BE2C (cell line): ENCODE measurements at regions not wholly inside any gene's neighbourhood (a gene's known extent, or its start where the extent isn't known, plus 50 kb on each side); places are given as distances from the start of the nearest gene placed in this dataset.

ENCODE experiments used
- DNase-seq: peaks from one replicate; pipeline ENCODE4 v3.0.0-alpha.2; 2020
- H3K27me3 ChIP-seq: fragments of 250-450 bp; sonication (Bioruptor Pico); 2 replicates; pipeline ENCODE4 v1.5.1; 2020; ENCODE audit warnings: mild to moderate bottlenecking
- H3K36me3 ChIP-seq: fragments of 250-450 bp; sonication (Bioruptor Pico); 2 replicates; pipeline ENCODE4 v1.5.1; 2020; ENCODE audit warnings: mild to moderate bottlenecking
- H3K4me1 ChIP-seq: fragments of 250-450 bp; sonication (Bioruptor Pico); 2 replicates; pipeline ENCODE4 v1.5.1; 2020
- H3K4me3 ChIP-seq: 2 replicates; pipeline ENCODE4 v1.5.1; 2011; ENCODE audit warnings: low read depth, low read length
- H3K9me3 ChIP-seq: fragments of 250-450 bp; sonication (Bioruptor Pico); 2 replicates; pipeline ENCODE4 v1.5.1; 2020
- CTCF ChIP-seq: IDR thresholded peaks from 2 replicates; pipeline ENCODE4 v1.5.1; 2012; ENCODE audit warnings: mild to moderate bottlenecking, low read depth, low read length

- Histone ChIP-seq H3K4me3 (no peak overlapping the region), H3K27me3 (no peaks in the 10 kb centered on the region), H3K4me1 (no peaks in the 10 kb centered on the region), H3K36me3 (no peaks in the 10 kb centered on the region), H3K9me3 (no peaks in the 10 kb centered on the region)
- no peak for TF ChIP-seq CTCF
- no peak for DNase-seq
Observed at GRCh38 chr22:48238284-48238915, 1476.0 kb downstream of the TBC1D22A start.

GRCh38 chr22:48237466-48238283, 1475.2 kb downstream of the TBC1D22A start:
- Histone ChIP-seq H3K4me1 (no peaks in the 10 kb centered on the region), H3K9me3 (no peaks in the 10 kb centered on the region), H3K36me3 (no peaks in the 10 kb centered on the region), H3K4me3 (no peak overlapping the region), H3K27me3 (no peaks in the 10 kb centered on the region)
- no peak for TF ChIP-seq CTCF
- no peak for DNase-seq

GRCh38 chr22:48236261-48236660, 1473.8 kb downstream of the TBC1D22A start:
- TF ChIP-seq CTCF, result no peak
- H3K27me3 ChIP-seq, result no peaks in the 10 kb centered on the region
- no peaks in the 10 kb centered on the region for H3K36me3 ChIP-seq
- no peaks in the 10 kb centered on the region for H3K4me1 ChIP-seq
- no peak overlapping the region for H3K4me3 ChIP-seq
- H3K9me3 ChIP-seq, result no peaks in the 10 kb centered on the region
- no peak for DNase-seq

GRCh38 chr22:48235744-48236143, 1473.3 kb downstream of the TBC1D22A start:
- H3K27me3 ChIP-seq, result no peaks in the 10 kb centered on the region
- DNase-seq, result no peak
- no peaks in the 10 kb centered on the region for H3K36me3 ChIP-seq
- H3K9me3 ChIP-seq, result no peaks in the 10 kb centered on the region
- H3K4me3 ChIP-seq, result no peak overlapping the region
- H3K4me1 ChIP-seq, result no peaks in the 10 kb centered on the region
- TF ChIP-seq CTCF, result no peak

GRCh38 chr22:48234011-48234410, 1471.6 kb downstream of the TBC1D22A start:
- TF ChIP-seq CTCF, result no peak
- Histone ChIP-seq H3K36me3 (no peaks in the 10 kb centered on the region), H3K27me3 (no peaks in the 10 kb centered on the region), H3K4me3 (no peak overlapping the region), H3K9me3 (no peaks in the 10 kb centered on the region), H3K4me1 (no peaks in the 10 kb centered on the region)
- DNase-seq, result no peak

GRCh38 chr22:48233586-48233985, 1471.1 kb downstream of the TBC1D22A start:
- Histone ChIP-seq H3K9me3 (no peaks in the 10 kb centered on the region), H3K36me3 (no peaks in the 10 kb centered on the region), H3K4me3 (no peak overlapping the region), H3K4me1 (no peaks in the 10 kb centered on the region), H3K27me3 (no peaks in the 10 kb centered on the region)
- DNase-seq, result no peak
- TF ChIP-seq CTCF, result no peak
